Stimulated activated CD4-positive, alpha-beta T cell treated with anti-CD3 and anti-CD28 coated beads, Interleukin-4, amount 100 ng/mL, for 4 hours (primary cell): ENCODE measurements at regions not wholly inside any gene's neighbourhood (a gene's known extent, or its start where the extent isn't known, plus 50 kb on each side); places are given as distances from the start of the nearest gene placed in this dataset.
"Not testable (repeated sequence)": the region's sequence is repeated elsewhere in the genome, so short reads cannot be mapped to it uniquely, and the experiment has no call there.

ENCODE experiments used
- DNase-seq, 2 experiments: peaks; one replicate each; pipeline ENCODE4 v3.0.0-alpha.2; 2020

GRCh38 chr2:126952216-126952615 lies 53.5 kb downstream of the TEX51 start:
- DNase-seq = no peak

GRCh38 chr2:126953483-126953882 lies 54.8 kb downstream of the TEX51 start:
- DNase-seq = no peak

GRCh38 chr2:126954831-126955230 lies 56.1 kb downstream of the TEX51 start:
- DNase-seq = no peak

DNA sequence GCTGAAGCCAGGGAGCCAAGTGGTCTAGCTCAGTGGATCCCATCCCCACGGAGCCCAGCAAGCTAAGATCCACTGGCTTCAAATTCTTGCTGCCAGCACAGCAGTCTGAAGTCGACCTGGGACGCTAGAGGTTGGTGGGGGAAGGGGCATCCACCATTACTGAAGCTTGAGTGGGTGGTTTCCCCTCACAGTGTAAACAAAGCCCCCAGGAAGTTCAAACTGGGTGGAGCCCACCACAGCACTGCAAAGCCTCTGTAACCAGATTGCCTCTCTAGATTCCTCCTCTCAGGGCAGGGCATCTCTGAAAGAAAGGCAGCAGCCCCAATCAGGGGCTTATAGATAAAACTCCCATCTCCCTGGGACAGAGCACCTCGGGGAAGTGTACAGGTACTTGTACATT lies 58.1 kb downstream of the TEX51 start:
- not testable (repeated sequence) for DNase-seq

DNA sequence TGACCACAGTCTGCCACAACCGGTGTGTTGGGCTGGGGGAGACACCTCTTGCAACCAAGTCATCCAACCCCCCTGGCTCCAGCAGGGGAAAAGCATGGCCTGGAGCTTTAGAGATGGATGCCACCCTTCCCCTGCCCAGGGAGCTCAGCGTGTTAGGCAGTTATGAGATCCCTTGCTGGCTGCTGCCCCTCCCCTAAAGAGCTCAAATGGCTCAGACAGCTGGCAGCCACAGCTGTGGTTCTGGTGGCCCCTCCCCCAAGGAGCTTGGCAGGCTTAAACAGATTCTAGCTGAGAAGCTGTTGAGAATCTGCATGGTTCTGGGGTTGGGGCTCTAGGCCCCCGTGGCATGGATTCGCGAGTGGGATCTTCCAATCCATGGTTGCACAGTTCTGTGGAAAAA lies 64.7 kb downstream of the TEX51 start:
- no peak for DNase-seq

GRCh38 chr2:126966601-126967000 lies 67.9 kb downstream of the TEX51 start:
- no peak for DNase-seq

GRCh38 chr2:126970583-126970982 lies 71.9 kb downstream of the TEX51 start:
- DNase-seq = no peak

- no peak for DNase-seq
Measured at GRCh38 chr2:126971162-126971480, 72.4 kb downstream of the TEX51 start.

GRCh38 chr2:126971481-126972278 lies 73.0 kb downstream of the TEX51 start:
- peak; percentile 55 to 64 for DNase-seq

GRCh38 chr2:126972279-126972626 lies 73.6 kb downstream of the TEX51 start:
- DNase-seq = no peak

GRCh38 chr2:126973745-126974144 lies 75.1 kb downstream of the TEX51 start:
- DNase-seq = no peak

GRCh38 chr2:126975671-126976655 lies 77.3 kb downstream of the TEX51 start:
- no peak for DNase-seq

- DNase-seq = no peak
Measured at GRCh38 chr2:126976721-126977328, 78.1 kb downstream of the TEX51 start.

DNA sequence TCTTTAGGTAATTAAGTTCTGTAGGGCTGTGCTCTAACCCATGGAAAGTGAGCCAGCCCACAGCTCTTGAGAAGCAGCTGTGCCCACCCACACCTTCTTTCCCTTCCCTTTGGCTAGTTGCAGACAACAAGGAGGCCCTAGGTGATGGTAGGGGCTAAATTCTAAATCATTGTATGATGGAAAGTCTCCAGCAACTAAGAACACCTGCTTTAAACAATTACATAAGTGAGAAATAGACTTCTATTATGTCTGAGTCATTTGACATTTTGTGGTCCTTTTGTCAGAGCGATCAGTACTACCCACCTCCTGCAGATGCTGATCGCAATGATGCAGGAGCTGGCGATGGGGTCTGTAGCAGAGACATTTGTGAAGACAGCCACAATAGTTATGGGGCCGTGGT lies 79.6 kb downstream of the TEX51 start:
- DNase-seq = no peak

DNA sequence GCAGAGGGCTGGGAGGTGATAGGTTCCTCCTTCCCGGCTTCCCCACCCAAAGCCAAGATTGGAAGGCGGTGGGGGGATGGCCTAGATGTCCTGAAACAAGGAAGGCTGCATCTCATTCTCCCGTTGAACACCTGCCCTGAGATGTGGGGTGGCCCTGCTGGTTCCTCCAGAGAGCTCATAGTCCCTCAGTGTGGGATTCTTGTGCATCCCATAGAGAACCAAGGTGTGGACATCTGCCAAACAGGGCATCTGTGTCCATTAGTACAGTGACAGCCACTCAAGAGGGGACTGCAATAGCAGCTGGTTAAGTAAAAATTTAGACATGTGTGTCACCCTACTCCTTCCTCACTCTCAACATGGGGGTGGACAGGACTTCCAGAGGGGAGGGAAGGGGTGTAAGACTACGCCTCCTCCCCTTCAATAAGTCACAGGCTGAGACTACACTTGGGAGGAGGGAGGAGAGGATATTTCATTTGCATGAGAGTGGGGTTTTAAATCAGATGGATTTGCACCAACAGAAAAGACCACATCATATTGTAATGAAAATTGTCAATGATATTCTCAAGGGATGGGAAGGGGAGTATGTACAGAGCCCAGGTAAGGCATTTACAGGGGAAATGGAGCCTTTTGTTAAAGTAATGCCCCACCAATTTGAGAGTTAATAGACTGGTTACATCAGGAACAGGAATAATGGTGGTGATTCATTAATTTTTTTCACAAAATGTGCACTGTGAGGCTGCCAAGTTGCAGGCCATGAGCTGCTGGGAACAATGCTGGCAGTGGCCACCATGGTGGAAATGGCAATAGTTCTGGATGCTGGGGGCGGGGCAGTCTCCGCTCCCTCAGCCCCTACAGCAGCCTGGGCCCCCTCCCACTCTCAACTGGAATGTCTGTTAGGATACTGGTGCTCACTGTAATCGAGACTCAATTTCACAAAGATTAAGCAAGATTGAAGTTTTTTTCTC lies 80.6 kb downstream of the TEX51 start:
- no peak for DNase-seq

DNA sequence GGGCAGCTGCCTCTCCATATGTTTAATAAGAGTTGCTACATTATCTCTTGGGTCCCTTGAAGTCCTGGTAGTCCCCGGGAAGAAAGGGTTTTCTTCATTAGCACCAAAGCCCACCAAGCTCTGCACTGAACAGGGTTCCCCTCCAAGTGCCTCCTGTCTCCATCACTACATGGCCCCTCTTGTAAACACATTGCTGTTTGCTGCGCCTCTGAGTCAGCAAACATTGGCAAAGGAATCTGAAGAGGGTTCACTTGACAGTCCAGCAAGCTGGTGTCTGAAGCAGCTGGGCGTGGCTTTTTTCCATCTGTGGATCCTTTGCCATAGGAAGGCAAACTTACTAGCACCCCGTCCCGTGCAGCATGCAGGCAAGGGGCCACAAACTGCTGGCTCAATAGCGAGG lies 82.8 kb downstream of the TEX51 start:
- DNase-seq = no peak

GRCh38 chr2:126982935-126983334 lies 84.2 kb downstream of the TEX51 start:
- no peak for DNase-seq

DNA sequence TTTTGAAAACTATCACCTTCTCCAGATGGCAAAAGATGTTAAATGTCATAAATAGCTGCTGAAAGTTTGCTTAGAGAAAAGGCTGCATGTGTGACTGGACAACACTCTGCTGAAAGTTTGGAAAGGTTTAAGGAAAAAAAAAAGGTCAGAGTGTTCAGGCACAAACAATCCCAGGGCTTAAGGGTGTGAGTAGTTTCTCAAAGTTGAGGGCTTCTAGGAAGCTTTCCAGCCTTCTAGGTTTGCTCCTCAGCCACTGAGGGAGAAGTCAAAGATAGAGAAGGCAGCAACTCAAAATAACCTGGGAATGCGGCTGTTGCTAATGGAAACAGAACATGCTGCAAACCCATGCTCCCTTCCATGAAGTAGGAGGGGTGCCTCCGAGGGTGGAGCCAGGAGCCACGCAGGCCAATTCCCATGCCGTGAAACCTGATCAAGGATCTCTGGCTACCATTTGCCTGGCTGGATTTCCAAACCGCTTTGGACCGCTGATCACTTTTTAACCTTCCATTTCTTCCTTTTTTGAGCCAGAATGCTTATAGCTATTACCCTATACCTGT lies 88.0 kb downstream of the TEX51 start:
- no peak for DNase-seq

DNA sequence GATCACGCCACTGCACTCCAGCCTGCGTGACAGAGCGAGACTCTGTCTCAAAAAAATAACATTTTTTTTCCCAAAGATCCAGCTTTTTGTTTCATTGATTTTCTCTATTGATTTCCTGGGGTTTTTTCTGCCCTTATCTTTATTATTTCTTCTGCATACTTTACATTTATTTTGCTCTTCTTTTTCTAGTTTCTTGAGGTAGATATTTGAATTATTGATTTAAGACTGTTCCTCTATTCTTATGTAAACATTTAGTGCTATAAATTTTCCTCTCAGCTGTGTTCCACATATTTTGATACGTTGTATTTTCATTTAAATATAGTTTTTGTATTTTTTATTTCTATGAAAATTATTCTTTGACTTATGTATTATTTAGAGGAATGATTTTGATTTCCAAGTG lies 89.8 kb downstream of the TEX51 start:
- DNase-seq = no peak

DNA sequence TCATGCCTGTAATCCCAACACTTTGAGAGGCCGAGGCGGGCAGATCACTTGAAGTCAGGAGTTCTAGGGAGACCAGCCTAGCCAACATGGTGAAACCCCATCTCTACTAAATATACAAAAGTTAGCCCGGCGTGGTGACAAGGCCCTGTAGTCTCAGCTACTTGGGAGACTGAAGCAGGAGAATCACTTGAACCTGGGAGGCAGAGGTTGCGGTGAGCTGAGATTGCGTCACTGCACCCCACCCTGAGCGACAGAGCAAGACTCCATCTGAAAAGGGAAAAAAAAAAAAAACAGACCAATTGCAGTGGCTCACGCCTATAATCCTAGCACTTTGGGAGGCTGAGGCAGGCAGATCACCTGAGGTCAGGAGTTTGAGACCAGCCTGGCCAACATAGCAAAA lies 90.4 kb downstream of the TEX51 start:
- DNase-seq = not testable (repeated sequence)

DNA sequence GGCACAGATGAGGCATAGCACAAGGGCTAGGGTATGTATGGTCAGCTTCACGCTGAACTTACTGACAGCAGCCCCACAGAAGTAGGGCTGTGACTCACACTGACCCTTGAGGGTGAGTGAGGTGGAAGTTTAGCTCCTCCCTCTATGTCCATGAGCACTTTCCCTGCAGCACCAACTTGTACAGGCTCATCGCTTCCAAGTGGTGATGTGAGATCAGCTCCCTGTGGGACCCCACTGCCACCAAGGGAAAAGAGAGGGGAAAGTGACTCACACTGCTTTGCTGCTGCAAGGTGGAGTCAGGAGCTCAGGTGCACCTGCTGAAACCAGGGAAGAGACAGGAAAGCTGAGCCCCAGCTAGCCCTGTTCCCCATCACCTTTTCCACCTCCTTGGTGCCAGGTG lies 91.5 kb downstream of the TEX51 start:
- DNase-seq = no peak
